PC-3 (cell line): ENCODE measurements at regions not wholly inside any gene's neighbourhood (a gene's known extent, or its start where the extent isn't known, plus 50 kb on each side); places are given as distances from the start of the nearest gene placed in this dataset.

Source experiments
- EZH2 ChIP-seq: fragments of 300-600 bp; sonication (generic); IDR thresholded peaks from one replicate; pipeline ENCODE4 v1.6.1; 2017; ENCODE audit warnings: antibody characterized with exemption, mild to moderate bottlenecking, low read length; ENCODE audit not compliant: unreplicated experiment
- EZH2phosphoT487 ChIP-seq: fragments of 300-600 bp; sonication (generic); IDR thresholded peaks from 2 replicates; pipeline ENCODE4 v1.6.1; 2018; ENCODE audit warnings: mild to moderate bottlenecking, antibody characterized with exemption, low read length, borderline replicate concordance
- TF ChIP-seq, protein P1 (sequence below): fragments of 300-600 bp; sonication (generic); conservative IDR thresholded peaks from 2 replicates; pipeline ENCODE4 v1.5.1; 2017; ENCODE audit warnings: antibody characterized with exemption, low read depth, mild to moderate bottlenecking, low read length

DNA sequence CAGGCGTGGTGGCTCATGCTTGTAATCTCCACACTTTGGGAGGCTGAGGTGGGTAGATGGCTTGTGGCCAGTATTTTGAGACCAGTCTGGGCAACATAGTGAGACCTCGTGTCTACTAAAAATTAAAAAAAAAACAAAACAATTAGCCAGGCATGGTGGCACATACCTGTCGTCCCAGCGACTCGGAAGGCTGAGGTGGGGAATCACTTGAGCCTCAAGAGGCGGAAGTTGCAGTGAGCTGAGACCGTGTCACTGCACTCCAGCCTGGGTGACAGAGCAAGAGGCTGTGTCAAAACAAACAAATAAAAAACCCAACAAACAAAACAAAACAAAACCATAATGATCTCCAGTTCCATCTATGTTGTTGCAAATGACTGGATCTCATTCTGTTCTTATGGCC lies 341.3 kb upstream of the CFAP20DC start:
- TF ChIP-seq EZH2phosphoT487 = no peak
- TF ChIP-seq, protein P1, sequence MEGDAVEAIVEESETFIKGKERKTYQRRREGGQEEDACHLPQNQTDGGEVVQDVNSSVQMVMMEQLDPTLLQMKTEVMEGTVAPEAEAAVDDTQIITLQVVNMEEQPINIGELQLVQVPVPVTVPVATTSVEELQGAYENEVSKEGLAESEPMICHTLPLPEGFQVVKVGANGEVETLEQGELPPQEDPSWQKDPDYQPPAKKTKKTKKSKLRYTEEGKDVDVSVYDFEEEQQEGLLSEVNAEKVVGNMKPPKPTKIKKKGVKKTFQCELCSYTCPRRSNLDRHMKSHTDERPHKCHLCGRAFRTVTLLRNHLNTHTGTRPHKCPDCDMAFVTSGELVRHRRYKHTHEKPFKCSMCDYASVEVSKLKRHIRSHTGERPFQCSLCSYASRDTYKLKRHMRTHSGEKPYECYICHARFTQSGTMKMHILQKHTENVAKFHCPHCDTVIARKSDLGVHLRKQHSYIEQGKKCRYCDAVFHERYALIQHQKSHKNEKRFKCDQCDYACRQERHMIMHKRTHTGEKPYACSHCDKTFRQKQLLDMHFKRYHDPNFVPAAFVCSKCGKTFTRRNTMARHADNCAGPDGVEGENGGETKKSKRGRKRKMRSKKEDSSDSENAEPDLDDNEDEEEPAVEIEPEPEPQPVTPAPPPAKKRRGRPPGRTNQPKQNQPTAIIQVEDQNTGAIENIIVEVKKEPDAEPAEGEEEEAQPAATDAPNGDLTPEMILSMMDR = no peak
- no peak for TF ChIP-seq EZH2
